T-cell (primary cell): ENCODE measurements at regions not wholly inside any gene's neighbourhood (a gene's known extent, or its start where the extent isn't known, plus 50 kb on each side); places are given as distances from the start of the nearest gene placed in this dataset.

Experiments
- ATAC-seq, 4 experiments: fragments of 200-7000 bp in 3 of 4; fragments of 150-1000 bp in 1 of 4; cut with Tn5 transposase; replicated peaks in 1 of 4; 1 replicate in 3 of 4; 2 replicates in 1 of 4; pipeline ENCODE4 v1.10.0; 2021; ENCODE audit warnings: moderate library complexity in 3 of 4, mild to moderate bottlenecking in 2 of 4, moderate number of reproducible peaks in 1 of 4
- CTCF ChIA-PET, 2 donors: fragments of 300-600 bp; sonication (Branson Sonifier 250); formaldehyde crosslinking; loops; one replicate each; lab custom pipeline; 2022; ENCODE audit warnings: antibody characterized with exemption in 2 of 2; lab: Charles Lee
- POLR2A ChIA-PET, 2 donors: fragments of 300-600 bp; sonication (Branson Sonifier 250); formaldehyde crosslinking; loops; one replicate each; lab custom pipeline; 2022; ENCODE audit warnings: antibody characterized with exemption in 2 of 2; lab: Charles Lee
- DNase-seq, 35 experiments: peaks; one replicate each; pipeline versions ENCODE4 v3.0.0 to v3.0.0-alpha.2; 2013 to 2023
- H3K27ac ChIP-seq: one replicate; pipeline ENCODE4 v1.5.1; 2013; ENCODE audit warnings: low read length
- H3K27me3 ChIP-seq, 2 experiments: replicated peaks in 1 of 2; 1 replicate in 1 of 2; 2 replicates in 1 of 2; pipeline versions ENCODE4 v1.6.1 to v1.7.0; 2013; ENCODE audit warnings: low read length in 1 of 2, mixed read lengths in 1 of 2; ENCODE audit not compliant: control insufficient read depth in 2 of 2, insufficient read depth in 2 of 2; ENCODE audit errors: extremely low read depth in 1 of 2
- H3K36me3 ChIP-seq, 2 donors: 1 replicate in 1 of 2; 2 replicates in 1 of 2; pipeline versions ENCODE4 v1.6.1 to v1.7.0; 2013; ENCODE audit warnings: low read length in 1 of 2; ENCODE audit not compliant: control insufficient read depth in 2 of 2, insufficient read depth in 1 of 2; ENCODE audit errors: extremely low read depth in 1 of 2
- H3K4me1 ChIP-seq, 2 experiments: 1 replicate in 1 of 2; 2 replicates in 1 of 2; pipeline versions ENCODE4 v1.6.1 to v1.7.0; 2013; ENCODE audit warnings: low read length in 2 of 2, mixed read lengths in 1 of 2; ENCODE audit not compliant: insufficient read depth in 2 of 2, control insufficient read depth in 1 of 2; ENCODE audit errors: extremely low read depth in 1 of 2
- H3K4me3 ChIP-seq, 2 donors: 1 replicate in 1 of 2; 2 replicates in 1 of 2; pipeline versions ENCODE4 v1.5.1 to v1.7.0; 2013; ENCODE audit warnings: mild to moderate bottlenecking in 2 of 2, low read length in 1 of 2, moderate library complexity in 1 of 2; ENCODE audit not compliant: control insufficient read depth in 1 of 2; ENCODE audit errors: extremely low read depth in 1 of 2
- H3K9me3 ChIP-seq: 2 replicates; pipeline ENCODE4 v1.7.0; 2013
- H3K27ac Mint-ChIP-seq, 2 donors: one replicate each; pipeline ENCODE4 v1.8.0; 2020 to 2021; ENCODE audit warnings: mild to moderate bottlenecking in 2 of 2, mixed read lengths in 2 of 2
- H3K27me3 Mint-ChIP-seq, 2 donors: one replicate each; pipeline ENCODE4 v1.8.0; 2021 to 2022; ENCODE audit warnings: mixed read lengths in 2 of 2
- H3K36me3 Mint-ChIP-seq: one replicate; pipeline ENCODE4 v1.8.0; 2021; ENCODE audit warnings: mixed read lengths
- H3K4me1 Mint-ChIP-seq, 3 donors: one replicate each; pipeline ENCODE4 v1.8.0; 2020 to 2022; ENCODE audit warnings: mixed read lengths in 3 of 3, mild to moderate bottlenecking in 1 of 3
- H3K4me3 Mint-ChIP-seq, 3 donors: one replicate each; pipeline ENCODE4 v1.8.0; 2020 to 2022; ENCODE audit warnings: mild to moderate bottlenecking in 3 of 3, mixed read lengths in 3 of 3, moderate library complexity in 3 of 3
- H3K9me3 Mint-ChIP-seq, 3 donors: one replicate each; pipeline ENCODE4 v1.8.0; 2020 to 2022; ENCODE audit warnings: mixed read lengths in 3 of 3
- WGBS: methylation state at CpG from one replicate; pipeline ENCODE4 v1.1.5; 2013; ENCODE audit warnings: missing lambda C conversion rate; ENCODE audit not compliant: insufficient coverage; 5-methylcytosine and 5-hydroxymethylcytosine counted together

DNA sequence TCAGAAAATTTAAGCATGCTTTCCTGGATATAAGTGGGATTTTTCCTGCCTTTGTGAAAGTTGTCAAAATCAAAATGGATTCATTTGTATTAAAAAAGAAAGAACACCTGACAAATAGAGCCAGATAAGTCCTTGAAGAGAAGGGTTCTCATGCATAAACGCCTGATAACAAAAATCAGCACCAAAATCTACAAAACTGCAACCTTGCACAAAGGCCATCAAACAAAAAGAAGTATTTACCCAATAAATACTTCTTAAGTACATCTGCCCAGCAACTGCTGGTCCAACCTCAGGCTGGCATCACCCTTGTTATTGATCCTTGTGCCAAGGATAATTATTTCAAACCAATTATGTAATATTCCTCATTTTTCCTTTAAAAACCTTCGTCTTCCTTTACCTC lies 315.9 kb downstream of the GPD2 start:
- CTCF ChIA-PET = no interaction called here
- H3K4me3 Mint-ChIP-seq = no peak overlapping the region

DNA sequence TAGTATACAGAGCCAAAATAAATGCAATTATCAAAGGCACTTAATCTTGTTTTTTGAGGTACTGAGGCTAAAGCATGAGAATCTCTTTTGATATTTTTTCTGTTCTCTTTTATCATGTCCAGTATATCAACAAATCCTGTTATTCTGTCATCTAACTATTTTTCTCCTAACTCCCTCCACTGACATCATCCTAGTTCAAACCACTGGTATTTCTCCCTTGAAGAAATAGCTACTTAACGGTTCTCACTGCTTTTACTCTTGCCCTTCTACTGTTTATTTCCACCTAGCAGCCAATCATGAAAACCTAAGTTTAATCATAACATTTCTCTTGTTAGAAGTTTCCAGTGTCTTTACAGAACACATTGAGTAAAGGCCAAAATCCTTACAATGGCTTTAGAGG lies 317.6 kb downstream of the GPD2 start:
- no peak overlapping the region for H3K4me3 Mint-ChIP-seq

More for the DNA sequence above, 315.9 kb downstream of the GPD2 start:
- Histone ChIP-seq H3K27ac (no peak overlapping the region), H3K4me1 (no peaks in the 10 kb centered on the region), H3K4me3 (no peak overlapping the region), H3K9me3 (no peaks in the 10 kb centered on the region), H3K36me3 (no peaks in the 10 kb centered on the region), H3K27me3 (no peaks in the 10 kb centered on the region)
- H3K27me3 Mint-ChIP-seq = no peaks in the 10 kb centered on the region
- ATAC-seq (no peak), DNase-seq (no peak)
- no peaks in the 10 kb centered on the region for H3K4me1 Mint-ChIP-seq
- 60% methylated on average over 1 of the region's 2 CpGs for WGBS
- no peak overlapping the region for H3K27ac Mint-ChIP-seq
- no peaks in the 10 kb centered on the region for H3K36me3 Mint-ChIP-seq
- no peaks in the 10 kb centered on the region for H3K9me3 Mint-ChIP-seq
- POLR2A ChIA-PET = no interaction called here

DNA sequence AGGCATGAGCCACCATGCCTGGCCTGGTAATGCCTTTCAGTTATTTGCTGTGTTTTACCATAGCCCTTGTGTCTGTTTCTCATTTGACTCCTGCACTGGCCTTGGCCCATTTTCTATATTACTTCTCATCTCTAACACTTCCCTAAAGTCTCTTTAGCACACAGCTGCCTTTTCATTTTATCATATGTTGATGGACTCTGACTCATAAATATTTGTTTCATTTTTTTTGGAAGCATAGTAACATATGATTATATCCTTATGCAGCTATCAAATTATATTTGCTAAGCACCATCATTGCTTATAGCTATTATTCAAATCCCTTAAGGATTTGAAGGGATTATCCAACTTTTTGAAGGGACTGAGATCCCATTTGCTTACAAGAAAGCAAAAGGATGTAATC lies 320.3 kb downstream of the GPD2 start:
- H3K4me1 Mint-ChIP-seq = no peaks in the 10 kb centered on the region
- no peaks in the 10 kb centered on the region for H3K9me3 Mint-ChIP-seq
- Histone ChIP-seq H3K27me3 (no peaks in the 10 kb centered on the region), H3K4me1 (no peaks in the 10 kb centered on the region), H3K4me3 (no peak overlapping the region), H3K9me3 (no peaks in the 10 kb centered on the region), H3K36me3 (no peaks in the 10 kb centered on the region), H3K27ac (no peak overlapping the region)
- ChIA-PET POLR2A (no interaction called here), CTCF (no interaction called here)
- H3K27me3 Mint-ChIP-seq = peaks cover 0 to 2% of the 10 kb centered on the region in 2 donors
- H3K4me3 Mint-ChIP-seq = no peak overlapping the region
- no peaks in the 10 kb centered on the region for H3K36me3 Mint-ChIP-seq
- H3K27ac Mint-ChIP-seq = no peak overlapping the region
- no peak for ATAC-seq
- no peak for DNase-seq

More for the DNA sequence above, 317.6 kb downstream of the GPD2 start:
- Mint-ChIP-seq H3K27me3 (no peaks in the 10 kb centered on the region), H3K9me3 (no peaks in the 10 kb centered on the region), H3K27ac (no peak overlapping the region), H3K36me3 (no peaks in the 10 kb centered on the region), H3K4me1 (no peaks in the 10 kb centered on the region)
- no peak for ATAC-seq
- no peak overlapping the region for H3K4me3 ChIP-seq
- no peaks in the 10 kb centered on the region for H3K4me1 ChIP-seq
- POLR2A ChIA-PET = no interaction called here
- 56% methylated on average over 1 of the region's 1 CpG for WGBS
- CTCF ChIA-PET = no interaction called here
- no peak for DNase-seq
- no peaks in the 10 kb centered on the region for H3K27me3 ChIP-seq
- H3K27ac ChIP-seq = no peak overlapping the region
- no peaks in the 10 kb centered on the region for H3K36me3 ChIP-seq
- no peaks in the 10 kb centered on the region for H3K9me3 ChIP-seq

DNA sequence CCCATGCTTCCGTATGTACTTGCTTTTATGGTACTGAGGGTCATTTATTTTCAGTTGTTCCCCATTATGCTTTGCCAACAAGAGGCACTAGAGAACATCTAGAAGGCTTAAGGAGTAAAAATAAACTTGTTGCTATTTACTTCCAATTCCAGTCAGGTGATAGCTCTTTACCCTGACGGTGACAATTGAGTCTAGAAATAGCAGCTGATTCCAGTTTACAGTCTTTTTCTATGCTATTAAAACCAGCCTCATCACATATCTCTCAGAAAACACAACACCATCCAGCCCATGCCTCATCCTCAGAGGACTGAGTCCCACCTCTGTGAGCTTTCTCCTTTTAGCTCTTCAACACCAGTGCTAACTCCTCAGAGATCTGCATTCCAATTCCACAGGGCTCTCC lies 327.0 kb downstream of the GPD2 start:
- H3K4me3 Mint-ChIP-seq = no peak overlapping the region
- H3K9me3 Mint-ChIP-seq = peaks cover 0 to 8% (median 2%) of the 10 kb centered on the region in 3 donors
- Histone ChIP-seq H3K9me3 (no peaks in the 10 kb centered on the region), H3K4me1 (no peaks in the 10 kb centered on the region), H3K4me3 (no peak overlapping the region), H3K27ac (no peak overlapping the region), H3K27me3 (no peaks in the 10 kb centered on the region), H3K36me3 (no peaks in the 10 kb centered on the region)
- DNase-seq (no peak), ATAC-seq (no peak)
- 88% methylated on average over 1 of the region's 2 CpGs for WGBS
- CTCF ChIA-PET = interaction anchor here in 1 of 2 donors (0.7 kb wide), 1 partner anchor 724 kb away, joined by 3 read pairs; no protein-coding TSS in a partner anchor
- POLR2A ChIA-PET = no interaction called here
- peaks cover 0 to 2% of the 10 kb centered on the region in 2 donors for H3K27me3 Mint-ChIP-seq
- H3K27ac Mint-ChIP-seq = no peak overlapping the region
- H3K4me1 Mint-ChIP-seq = no peaks in the 10 kb centered on the region
- no peaks in the 10 kb centered on the region for H3K36me3 Mint-ChIP-seq

DNA sequence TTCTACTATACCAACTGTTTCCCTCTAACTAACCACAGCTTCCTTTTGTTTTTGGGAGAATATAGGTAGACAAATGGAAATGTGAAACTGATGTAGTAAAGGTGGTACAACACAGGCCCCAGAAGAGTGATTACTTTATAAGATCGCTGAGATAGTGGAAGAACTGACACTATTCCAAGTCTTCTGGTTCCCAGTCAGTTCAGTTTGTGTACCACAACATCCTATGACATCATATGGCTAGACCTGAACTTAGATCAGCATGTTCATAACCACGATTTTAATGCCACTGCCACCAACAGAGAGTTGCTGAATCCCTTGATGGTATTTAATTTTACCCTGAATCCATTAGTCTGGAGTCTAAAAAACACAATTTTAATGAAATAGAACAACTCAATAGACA lies 328.9 kb downstream of the GPD2 start:
- CTCF ChIA-PET = no interaction called here
- Histone ChIP-seq H3K27ac (no peak overlapping the region), H3K36me3 (no peaks in the 10 kb centered on the region), H3K4me3 (no peak overlapping the region), H3K9me3 (no peaks in the 10 kb centered on the region), H3K4me1 (no peaks in the 10 kb centered on the region), H3K27me3 (no peaks in the 10 kb centered on the region)
- Mint-ChIP-seq H3K9me3 (peaks cover 0 to 23% (median 8%) of the 10 kb centered on the region in 3 donors), H3K27me3 (no peaks in the 10 kb centered on the region), H3K4me1 (no peaks in the 10 kb centered on the region), H3K27ac (no peak overlapping the region), H3K36me3 (no peaks in the 10 kb centered on the region), H3K4me3 (no peak overlapping the region)
- no CpG with 5 or more reads among the region's 2 CpGs for WGBS
- DNase-seq = no peak
- no peak for ATAC-seq
- POLR2A ChIA-PET = no interaction called here

DNA sequence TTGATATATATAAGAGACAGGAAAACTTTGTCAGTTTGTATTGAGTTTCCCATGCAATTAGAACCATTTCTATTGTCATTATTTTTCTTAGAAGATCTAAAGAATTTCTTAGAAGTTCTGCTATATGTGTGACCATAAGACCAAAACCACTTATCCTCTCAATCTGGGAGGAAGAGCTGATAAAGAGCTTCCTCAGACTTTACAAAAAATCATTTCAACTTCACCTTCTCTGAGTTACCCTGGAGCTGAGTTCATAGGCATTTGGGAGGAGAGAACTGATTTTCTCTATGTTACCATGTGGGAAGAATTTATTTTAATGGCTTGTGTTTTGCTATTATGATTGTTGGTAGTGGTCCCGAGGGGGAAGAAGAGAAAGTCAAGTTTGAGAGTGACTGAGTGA lies 329.3 kb downstream of the GPD2 start:
- WGBS = no CpG with 5 or more reads among the region's 1 CpG

DNA sequence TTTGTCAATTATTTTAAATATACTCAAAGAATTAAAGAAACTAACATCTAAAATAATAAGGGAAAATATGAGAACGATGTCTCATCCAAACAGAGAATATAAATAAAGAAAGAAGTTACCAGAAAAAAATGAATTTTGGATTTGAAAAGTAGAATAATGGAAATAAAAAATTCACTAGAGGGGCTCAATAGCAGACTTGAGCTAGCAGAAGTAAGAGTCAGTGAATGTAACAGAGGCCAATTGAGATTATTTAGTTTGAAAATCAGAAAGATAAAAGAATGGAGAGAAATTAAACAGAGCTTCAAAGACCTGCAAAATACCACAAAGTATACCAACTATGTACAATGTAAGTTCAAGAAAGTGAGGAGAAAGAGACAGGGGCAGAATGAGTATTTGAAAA lies 333.6 kb downstream of the GPD2 start:
- H3K9me3 ChIP-seq = no peaks in the 10 kb centered on the region
- no peak overlapping the region for H3K4me3 ChIP-seq
- Mint-ChIP-seq H3K4me3 (no peak overlapping the region), H3K36me3 (no peaks in the 10 kb centered on the region), H3K27me3 (no peaks in the 10 kb centered on the region), H3K27ac (no peak overlapping the region), H3K9me3 (peaks cover 0 to 26% (median 14%) of the 10 kb centered on the region in 3 donors), H3K4me1 (no peaks in the 10 kb centered on the region)
- ChIA-PET CTCF (no interaction called here), POLR2A (interaction anchor here in 1 of 2 donors (0.7 kb wide), 1 partner anchor 135 kb away, joined by 5 read pairs; no protein-coding TSS in a partner anchor)
- ATAC-seq = no peak
- no peaks in the 10 kb centered on the region for H3K4me1 ChIP-seq
- DNase-seq = no peak
- H3K27me3 ChIP-seq = no peaks in the 10 kb centered on the region
- H3K27ac ChIP-seq = no peak overlapping the region
- H3K36me3 ChIP-seq = no peaks in the 10 kb centered on the region
- WGBS = no CpG with 5 or more reads among the region's 1 CpG

More for the DNA sequence above, 329.3 kb downstream of the GPD2 start:
- CTCF ChIA-PET = no interaction called here
- Mint-ChIP-seq H3K36me3 (no peaks in the 10 kb centered on the region), H3K4me3 (no peak overlapping the region), H3K4me1 (no peaks in the 10 kb centered on the region), H3K27ac (no peak overlapping the region), H3K9me3 (peaks cover 0 to 27% (median 11%) of the 10 kb centered on the region in 3 donors), H3K27me3 (no peaks in the 10 kb centered on the region)
- POLR2A ChIA-PET = no interaction called here
- ATAC-seq (no peak), DNase-seq (no peak)
- no peaks in the 10 kb centered on the region for H3K4me1 ChIP-seq
- no peak overlapping the region for H3K4me3 ChIP-seq
- no peaks in the 10 kb centered on the region for H3K27me3 ChIP-seq
- no peaks in the 10 kb centered on the region for H3K36me3 ChIP-seq
- no peaks in the 10 kb centered on the region for H3K9me3 ChIP-seq
- H3K27ac ChIP-seq = no peak overlapping the region
